CD14-positive monocyte (primary cell): ENCODE measurements at regions not wholly inside any gene's neighbourhood (a gene's known extent, or its start where the extent isn't known, plus 50 kb on each side); places are given as distances from the start of the nearest gene placed in this dataset.

ENCODE experiments used
- DNase-seq, 3 donors: peaks; one replicate each; pipeline ENCODE4 v3.0.0-alpha.2; 2011 to 2022
- H2AFZ ChIP-seq: 2 replicates; pipeline ENCODE4 v1.6.0; 2012; ENCODE audit warnings: mild to moderate bottlenecking, low read depth, low read length, inconsistent platforms; ENCODE audit not compliant: insufficient read depth, poor library complexity, severe bottlenecking
- H3K27ac ChIP-seq, 2 donors: 1 replicate in 1 of 2; 2 replicates in 1 of 2; pipeline ENCODE4 v1.5.1; 2012 to 2013; ENCODE audit warnings: low read length in 2 of 2, control low read depth in 1 of 2, inconsistent platforms in 1 of 2, low read depth in 1 of 2, mild to moderate bottlenecking in 1 of 2
- H3K27me3 ChIP-seq, 2 donors: one replicate each; pipeline versions ENCODE4 v1.6.0 to v1.6.1; 2011 to 2013; ENCODE audit warnings: low read length in 2 of 2; ENCODE audit not compliant: control insufficient read depth in 2 of 2, insufficient read depth in 2 of 2
- H3K36me3 ChIP-seq, 2 donors: replicated peaks in 1 of 2; 1 replicate in 1 of 2; 2 replicates in 1 of 2; pipeline versions ENCODE4 v1.5.1 to v1.6.1; 2012 to 2013; ENCODE audit warnings: low read length in 2 of 2, control low read depth in 1 of 2, inconsistent platforms in 1 of 2, mild to moderate bottlenecking in 1 of 2; ENCODE audit not compliant: insufficient read depth in 2 of 2, control insufficient read depth in 1 of 2
- H3K4me1 ChIP-seq, 2 donors: 1 replicate in 1 of 2; 2 replicates in 1 of 2; pipeline versions ENCODE4 v1.5.1 to v1.6.1; 2012 to 2013; ENCODE audit warnings: low read length in 2 of 2, control low read depth in 1 of 2, inconsistent platforms in 1 of 2, mild to moderate bottlenecking in 1 of 2, moderate library complexity in 1 of 2; ENCODE audit not compliant: insufficient read depth in 2 of 2, control insufficient read depth in 1 of 2
- H3K4me2 ChIP-seq: replicated peaks from 2 replicates; pipeline ENCODE3; 2012; ENCODE audit warnings: low read length, moderate library complexity, mild to moderate bottlenecking; ENCODE audit not compliant: poor library complexity, severe bottlenecking; ENCODE audit errors: extremely low read depth
- H3K4me3 ChIP-seq, 3 experiments: fragments of 200-600 bp in 1 of 3; sonication (generic) in 1 of 3; replicated peaks in 1 of 3; 1 replicate in 2 of 3; 2 replicates in 1 of 3; pipeline ENCODE4 v1.5.1; 2011 to 2013; ENCODE audit warnings: low read length in 3 of 3, mild to moderate bottlenecking in 3 of 3, control low read depth in 2 of 3, low read depth in 2 of 3, inconsistent platforms in 1 of 3, moderate library complexity in 1 of 3
- H3K79me2 ChIP-seq: 2 replicates; pipeline ENCODE4 v1.6.0; 2012; ENCODE audit warnings: mild to moderate bottlenecking, control low read depth, inconsistent platforms, low read length, moderate library complexity; ENCODE audit not compliant: insufficient read depth
- H3K9ac ChIP-seq: 2 replicates; pipeline ENCODE4 v1.6.0; 2017; ENCODE audit warnings: low read length, mild to moderate bottlenecking; ENCODE audit not compliant: insufficient read depth, poor library complexity, severe bottlenecking
- H3K9me3 ChIP-seq, 2 donors: replicated peaks in 1 of 2; 1 replicate in 1 of 2; 2 replicates in 1 of 2; pipeline versions ENCODE4 v1.5.1 to v1.6.1; 2012 to 2013; ENCODE audit warnings: low read length in 2 of 2, control low read depth in 1 of 2; ENCODE audit not compliant: control insufficient read depth in 1 of 2, insufficient read depth in 1 of 2
- H4K20me1 ChIP-seq: 2 replicates; pipeline ENCODE4 v1.6.0; 2012; ENCODE audit warnings: mild to moderate bottlenecking, low read length, control low read depth, moderate library complexity; ENCODE audit not compliant: insufficient read depth
- H3K27ac Mint-ChIP-seq, 7 donors: one replicate each; pipeline ENCODE4 v1.8.0; 2020; ENCODE audit warnings: mild to moderate bottlenecking in 7 of 7, mixed read lengths in 7 of 7, moderate library complexity in 6 of 7, inconsistent platforms in 2 of 7
- H3K27me3 Mint-ChIP-seq, 3 donors: one replicate each; pipeline ENCODE4 v1.8.0; 2021 to 2022; ENCODE audit warnings: low read depth in 3 of 3, mild to moderate bottlenecking in 3 of 3, mixed read lengths in 3 of 3, moderate library complexity in 3 of 3, inconsistent platforms in 1 of 3
- H3K36me3 Mint-ChIP-seq, 2 donors: one replicate each; pipeline ENCODE4 v1.8.0; 2020; ENCODE audit warnings: mixed read lengths in 2 of 2, inconsistent platforms in 1 of 2, mild to moderate bottlenecking in 1 of 2
- H3K4me1 Mint-ChIP-seq: one replicate; pipeline ENCODE4 v1.8.0; 2020; ENCODE audit warnings: mild to moderate bottlenecking, mixed read lengths
- H3K4me3 Mint-ChIP-seq, 2 donors: one replicate each; pipeline ENCODE4 v1.8.0; 2020; ENCODE audit warnings: mild to moderate bottlenecking in 2 of 2, mixed read lengths in 2 of 2, moderate library complexity in 1 of 2
- H3K9me3 Mint-ChIP-seq, 7 donors: one replicate each; pipeline ENCODE4 v1.8.0; 2020 to 2022; ENCODE audit warnings: mixed read lengths in 7 of 7, mild to moderate bottlenecking in 6 of 7, moderate library complexity in 6 of 7, inconsistent platforms in 2 of 7
- CTCF ChIP-seq: fragments of 200-600 bp; IDR thresholded peaks from one replicate; pipeline ENCODE4 v1.8.0; 2022; ENCODE audit warnings: antibody characterized with exemption, mild to moderate bottlenecking
- WGBS: methylation state at CpG from one replicate; pipeline ENCODE4 v1.1.5; 2013; ENCODE audit warnings: missing lambda C conversion rate; ENCODE audit not compliant: insufficient coverage; 5-methylcytosine and 5-hydroxymethylcytosine counted together
- intact Hi-C, 2 donors: fragments of 100-400 bp; cut with micrococcal nuclease; formaldehyde crosslinking; loops; one replicate each; pipeline versions ENCODE4 v1.15.0 to v1.15.1; 2023

GRCh38 chrX:88416965-88417364 lies 330.1 kb upstream of the CPXCR1 start:
- H3K4me1 ChIP-seq: no peaks in the 10 kb centered on the region
- H3K36me3 Mint-ChIP-seq: no peaks in the 10 kb centered on the region
- no peaks in the 10 kb centered on the region for H3K79me2 ChIP-seq
- no peaks in the 10 kb centered on the region for H3K36me3 ChIP-seq
- peaks cover 0 to 2% (median 0%) of the 10 kb centered on the region in 3 donors for H3K27me3 Mint-ChIP-seq
- no peak for DNase-seq
- no peak overlapping the region for H3K4me3 ChIP-seq
- no peaks in the 10 kb centered on the region for H3K27me3 ChIP-seq
- no peak overlapping the region for H2AFZ ChIP-seq
- TF ChIP-seq CTCF: no peak
- H3K9me3 ChIP-seq: no peaks in the 10 kb centered on the region
- no peak overlapping the region for H3K4me3 Mint-ChIP-seq
- H3K27ac Mint-ChIP-seq: peak overlapping the region in 1 of 7 donors; percentile 14
- H3K27ac ChIP-seq: no peak overlapping the region
- no peaks in the 10 kb centered on the region for H3K4me1 Mint-ChIP-seq
- WGBS: no CpG with 5 or more reads among the region's 4 CpGs
- peaks cover 0 to 4% (median 0%) of the 10 kb centered on the region in 7 donors for H3K9me3 Mint-ChIP-seq
- H3K9ac ChIP-seq: no peak overlapping the region
- H4K20me1 ChIP-seq: no peaks in the 10 kb centered on the region
- no peak overlapping the region for H3K4me2 ChIP-seq
- intact Hi-C loops: no loop called here

- no peak overlapping the region for H3K4me3 Mint-ChIP-seq
- no peaks in the 10 kb centered on the region for H3K36me3 Mint-ChIP-seq
- no peak overlapping the region for H3K27ac Mint-ChIP-seq
- DNase-seq: no peak
- Histone ChIP-seq H3K27me3 (no peaks in the 10 kb centered on the region), H3K4me2 (no peak overlapping the region), H2AFZ (no peak overlapping the region), H4K20me1 (no peaks in the 10 kb centered on the region), H3K36me3 (no peaks in the 10 kb centered on the region), H3K9me3 (no peaks in the 10 kb centered on the region), H3K9ac (no peak overlapping the region), H3K27ac (no peak overlapping the region), H3K79me2 (no peaks in the 10 kb centered on the region), H3K4me1 (no peaks in the 10 kb centered on the region), H3K4me3 (no peak overlapping the region)
- H3K4me1 Mint-ChIP-seq: no peaks in the 10 kb centered on the region
- no peak for TF ChIP-seq CTCF
- H3K27me3 Mint-ChIP-seq: peaks cover 0 to 3% (median 0%) of the 10 kb centered on the region in 3 donors
- intact Hi-C loops: no loop called here
- peaks cover 0 to 3% (median 0%) of the 10 kb centered on the region in 7 donors for H3K9me3 Mint-ChIP-seq
These were observed 323.0 kb upstream of the CPXCR1 start for GRCh38 chrX:88424071-88424470.
